Mesenchymal stem cell (in vitro differentiated cells and primary cell): ENCODE measurements at regions not wholly inside any gene's neighbourhood (a gene's known extent, or its start where the extent isn't known, plus 50 kb on each side); places are given as distances from the start of the nearest gene placed in this dataset.

Experiments
- DNase-seq: peaks from one replicate; pipeline ENCODE4 v3.0.0-alpha.2; 2013
- H2AFZ ChIP-seq: one replicate; pipeline ENCODE4 v1.6.1; 2013; ENCODE audit warnings: low read depth, mild to moderate bottlenecking, control low read depth, inconsistent platforms, low read length, moderate library complexity
- H2AK5ac ChIP-seq: 2 replicates; pipeline ENCODE4 v1.6.1; 2013; ENCODE audit warnings: low read length, moderate library complexity, mild to moderate bottlenecking, inconsistent platforms; ENCODE audit not compliant: severe bottlenecking
- H2BK120ac ChIP-seq: one replicate; pipeline ENCODE4 v1.6.1; 2013; ENCODE audit warnings: low read depth, mild to moderate bottlenecking, inconsistent platforms, low read length, moderate library complexity
- H2BK12ac ChIP-seq, 2 experiments: one replicate each; pipeline ENCODE4 v1.6.1; 2013; ENCODE audit warnings: inconsistent platforms in 2 of 2, low read length in 2 of 2, mild to moderate bottlenecking in 2 of 2, moderate library complexity in 2 of 2, control low read depth in 1 of 2
- H2BK15ac ChIP-seq: one replicate; pipeline ENCODE4 v1.6.1; 2013; ENCODE audit warnings: mild to moderate bottlenecking, low read depth, inconsistent platforms; ENCODE audit not compliant: poor library complexity, severe bottlenecking
- H2BK5ac ChIP-seq: 2 replicates; pipeline ENCODE4 v1.6.1; 2013; ENCODE audit warnings: low read depth, mild to moderate bottlenecking, low read length, control low read depth, inconsistent platforms; ENCODE audit not compliant: poor library complexity, severe bottlenecking
- H3K14ac ChIP-seq, 2 experiments: one replicate each; pipeline ENCODE4 v1.6.1; 2013; ENCODE audit warnings: inconsistent platforms in 2 of 2, low read length in 2 of 2, control low read depth in 1 of 2, mild to moderate bottlenecking in 1 of 2, moderate library complexity in 1 of 2
- H3K18ac ChIP-seq, 2 experiments: one replicate each; pipeline ENCODE4 v1.6.1; 2013; ENCODE audit warnings: inconsistent platforms in 2 of 2, low read length in 2 of 2, control low read depth in 1 of 2, low read depth in 1 of 2, mild to moderate bottlenecking in 1 of 2
- H3K23ac ChIP-seq, 2 experiments: one replicate each; pipeline ENCODE4 v1.6.1; 2013; ENCODE audit warnings: inconsistent platforms in 2 of 2, low read length in 2 of 2, mild to moderate bottlenecking in 2 of 2, moderate library complexity in 2 of 2, control low read depth in 1 of 2
- H3K27ac ChIP-seq: 2 replicates; pipeline ENCODE4 v1.5.1; 2013; ENCODE audit warnings: mild to moderate bottlenecking, moderate library complexity, low read length, control low read depth, inconsistent platforms; ENCODE audit not compliant: poor library complexity, severe bottlenecking
- H3K27me3 ChIP-seq, 2 experiments: 2 replicates each; pipeline versions ENCODE4 v1.6.1 to v1.7.0; 2013; ENCODE audit warnings: low read length in 2 of 2, mild to moderate bottlenecking in 2 of 2, moderate library complexity in 2 of 2, control low read depth in 1 of 2, inconsistent platforms in 1 of 2; ENCODE audit not compliant: control insufficient read depth in 1 of 2, insufficient read depth in 1 of 2
- H3K36me3 ChIP-seq, 2 experiments: 2 replicates each; pipeline versions ENCODE4 v1.6.1 to v1.7.0; 2013; ENCODE audit warnings: low read length in 2 of 2, control low read depth in 1 of 2, inconsistent platforms in 1 of 2, low read depth in 1 of 2, mild to moderate bottlenecking in 1 of 2; ENCODE audit not compliant: insufficient read depth in 2 of 2, control insufficient read depth in 1 of 2
- H3K4ac ChIP-seq, 2 experiments: one replicate each; pipeline ENCODE4 v1.6.1; 2013; ENCODE audit warnings: inconsistent platforms in 2 of 2, low read length in 2 of 2, mild to moderate bottlenecking in 2 of 2, moderate library complexity in 2 of 2, control low read depth in 1 of 2, low read depth in 1 of 2
- H3K4me1 ChIP-seq: 2 replicates; pipeline ENCODE4 v1.6.1; 2013; ENCODE audit warnings: low read depth, low read length, control low read depth; ENCODE audit not compliant: control insufficient read depth, insufficient read depth
- H3K4me2 ChIP-seq: 2 replicates; pipeline ENCODE4 v1.6.1; 2013; ENCODE audit warnings: low read length, mild to moderate bottlenecking, inconsistent platforms; ENCODE audit not compliant: poor library complexity, severe bottlenecking
- H3K4me3 ChIP-seq, 2 experiments: 2 replicates each; pipeline versions ENCODE4 v1.5.1 to v1.7.0; 2013; ENCODE audit warnings: low read length in 2 of 2, mild to moderate bottlenecking in 2 of 2, control low read depth in 1 of 2, low read depth in 1 of 2; ENCODE audit not compliant: insufficient read depth in 1 of 2
- H3K79me1 ChIP-seq: replicated peaks from 2 replicates; pipeline ENCODE4 v1.6.1; 2013; ENCODE audit warnings: mild to moderate bottlenecking, control low read depth, low read length, inconsistent platforms; ENCODE audit not compliant: poor library complexity, severe bottlenecking
- H3K9ac ChIP-seq: 2 replicates; pipeline ENCODE4 v1.7.0; 2013; ENCODE audit warnings: mild to moderate bottlenecking, low read length, moderate library complexity
- H3K9me3 ChIP-seq: 2 replicates; pipeline ENCODE4 v1.7.0; 2013; ENCODE audit warnings: mild to moderate bottlenecking, low read length; ENCODE audit not compliant: control insufficient read depth
- H4K8ac ChIP-seq: one replicate; pipeline ENCODE4 v1.6.1; 2013; ENCODE audit warnings: inconsistent platforms, mild to moderate bottlenecking, low read length, moderate library complexity
- H4K91ac ChIP-seq: one replicate; pipeline ENCODE4 v1.6.1; 2013; ENCODE audit warnings: mild to moderate bottlenecking, low read length, inconsistent platforms
- WGBS: methylation state at CpG from one replicate; pipeline ENCODE4 v1.1.7; 2013; ENCODE audit warnings: mixed read lengths; 5-methylcytosine and 5-hydroxymethylcytosine counted together

DNA sequence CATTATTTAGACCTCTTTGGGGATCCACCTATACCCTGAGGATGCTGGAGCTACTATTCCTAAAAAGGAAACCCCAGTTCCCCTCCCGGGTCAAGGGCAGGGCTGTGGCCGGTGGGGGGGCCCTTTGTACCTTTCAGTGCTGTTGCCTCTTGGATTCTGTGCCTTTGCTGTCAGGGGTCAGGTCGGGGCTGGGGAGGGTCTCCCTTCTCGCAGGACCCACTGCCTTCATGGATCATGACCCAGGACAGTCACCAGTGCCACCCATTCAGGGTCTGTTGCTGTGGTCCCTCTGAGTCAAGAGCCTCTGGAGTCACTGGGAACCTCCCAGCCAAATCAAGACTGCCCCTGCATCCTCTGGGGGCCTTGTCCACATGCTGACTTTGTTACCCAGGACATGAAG lies 78.1 kb upstream of the CCND1 start:
- Histone ChIP-seq H3K23ac (no peak overlapping the region), H3K4ac (no peak overlapping the region), H4K91ac (no peak overlapping the region), H3K27me3 (peaks cover 0 to 5% of the 10 kb centered on the region in 2 experiments), H3K79me1 (no peaks in the 10 kb centered on the region), H3K4me3 (no peak overlapping the region), H3K18ac (no peak overlapping the region), H3K9ac (no peak overlapping the region), H2AK5ac (no peak overlapping the region), H2BK5ac (no peak overlapping the region), H3K4me1 (peaks cover 6% of the 10 kb centered on the region), H2AFZ (no peak overlapping the region), H3K36me3 (no peaks in the 10 kb centered on the region), H3K4me2 (no peak overlapping the region), H2BK15ac (no peak overlapping the region), H4K8ac (no peak overlapping the region), H3K9me3 (no peaks in the 10 kb centered on the region), H2BK120ac (no peak overlapping the region), H2BK12ac (no peak overlapping the region), H3K14ac (no peak overlapping the region), H3K27ac (no peak overlapping the region)
- DNase-seq, result no peak
- WGBS, result 91% methylated on average over 4 of the region's 4 CpGs

DNA sequence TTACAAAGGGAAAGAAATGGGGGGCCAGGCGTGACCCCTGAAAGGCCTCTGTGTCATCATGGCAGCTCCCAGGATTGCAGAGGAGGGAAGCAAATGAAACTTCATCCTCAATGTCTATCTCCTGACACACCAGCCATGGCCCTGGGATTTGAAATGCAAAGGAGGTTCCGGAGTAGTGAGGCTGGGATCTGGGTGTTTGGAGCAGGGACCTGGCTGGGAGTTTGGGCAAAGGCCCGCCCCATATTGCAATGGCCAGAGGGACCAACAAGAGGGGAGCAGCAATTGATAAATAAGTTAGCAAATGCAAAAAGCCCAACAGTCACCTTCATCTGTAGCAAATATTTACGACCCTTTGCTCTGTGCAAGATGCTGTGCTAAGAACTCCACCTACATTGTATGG lies 77.7 kb upstream of the CCND1 start:
- Histone ChIP-seq H2BK12ac (no peak overlapping the region), H3K9me3 (no peaks in the 10 kb centered on the region), H3K27me3 (peaks cover 0 to 9% of the 10 kb centered on the region in 2 experiments), H2AFZ (no peak overlapping the region), H2AK5ac (no peak overlapping the region), H2BK5ac (no peak overlapping the region), H3K79me1 (no peaks in the 10 kb centered on the region), H2BK15ac (no peak overlapping the region), H3K18ac (no peak overlapping the region), H3K4me1 (peaks cover 9% of the 10 kb centered on the region), H2BK120ac (no peak overlapping the region), H3K23ac (no peak overlapping the region), H3K4me3 (no peak overlapping the region), H3K36me3 (no peaks in the 10 kb centered on the region), H3K27ac (no peak overlapping the region), H3K14ac (no peak overlapping the region), H3K4me2 (no peak overlapping the region), H4K8ac (no peak overlapping the region), H3K4ac (no peak overlapping the region), H4K91ac (no peak overlapping the region), H3K9ac (no peak overlapping the region)
- no peak for DNase-seq
- WGBS, result 100% methylated on average over 4 of the region's 4 CpGs

- H2BK5ac ChIP-seq, result no peak overlapping the region
- no peak overlapping the region for H3K23ac ChIP-seq
- peak; percentile 35 for DNase-seq
- no peak overlapping the region for H2AK5ac ChIP-seq
- no peak overlapping the region for H2BK120ac ChIP-seq
- H2BK15ac ChIP-seq, result no peak overlapping the region
- no peak overlapping the region for H3K18ac ChIP-seq
- no peak overlapping the region for H3K9ac ChIP-seq
- H3K4me2 ChIP-seq, result no peak overlapping the region
- H4K8ac ChIP-seq, result peak overlapping the region; percentile 4
- H2BK12ac ChIP-seq, result no peak overlapping the region
- no peak overlapping the region for H3K4ac ChIP-seq
- H3K79me1 ChIP-seq, result no peaks in the 10 kb centered on the region
- 66% methylated on average over 10 of the region's 10 CpGs for WGBS
- H3K36me3 ChIP-seq, result no peaks in the 10 kb centered on the region
- H4K91ac ChIP-seq, result no peak overlapping the region
- no peaks in the 10 kb centered on the region for H3K9me3 ChIP-seq
- no peak overlapping the region for H2AFZ ChIP-seq
- H3K4me1 ChIP-seq, result peaks cover 13% of the 10 kb centered on the region
- H3K14ac ChIP-seq, result no peak overlapping the region
- peaks cover 0 to 13% of the 10 kb centered on the region in 2 experiments for H3K27me3 ChIP-seq
- no peak overlapping the region for H3K27ac ChIP-seq
- no peak overlapping the region for H3K4me3 ChIP-seq
Measured at GRCh38 chr11:69563946-69564775, 76.8 kb upstream of the CCND1 start.

GRCh38 chr11:69566001-69566400 lies 75.0 kb upstream of the CCND1 start:
- 100% methylated on average over 1 of the region's 3 CpGs for WGBS
- no peak overlapping the region for H4K91ac ChIP-seq

More at GRCh38 chr11:69566001-69566400, 75.0 kb upstream of the CCND1 start:
- Histone ChIP-seq H3K4me2 (no peak overlapping the region), H2BK5ac (no peak overlapping the region), H3K4me3 (no peak overlapping the region), H2AK5ac (no peak overlapping the region), H3K9me3 (no peaks in the 10 kb centered on the region), H3K18ac (no peak overlapping the region), H3K4ac (no peak overlapping the region), H4K8ac (no peak overlapping the region), H2BK120ac (no peak overlapping the region), H3K23ac (no peak overlapping the region), H3K27ac (no peak overlapping the region), H2AFZ (no peak overlapping the region), H3K14ac (no peak overlapping the region), H3K4me1 (peaks cover 13% of the 10 kb centered on the region), H3K36me3 (no peaks in the 10 kb centered on the region), H3K27me3 (peaks cover 9 to 30% of the 10 kb centered on the region in 2 experiments), H3K79me1 (no peaks in the 10 kb centered on the region), H2BK15ac (no peak overlapping the region), H2BK12ac (no peak overlapping the region), H3K9ac (no peak overlapping the region)
- no peak for DNase-seq
